GM23338 (cell line): ENCODE measurements at regions not wholly inside any gene's neighbourhood (a gene's known extent, or its start where the extent isn't known, plus 50 kb on each side); places are given as distances from the start of the nearest gene placed in this dataset.

Experiments used
- ATAC-seq: fragments of 200-7000 bp; cut with Tn5 transposase; 3 replicates; pipeline ENCODE4 v1.9.1; 2020
- DNase-seq: peaks from one replicate; pipeline ENCODE4 v3.0.0-alpha.2; 2015; ENCODE audit warnings: low spot score
- H2AFZ ChIP-seq: fragments of 200-600 bp; sonication (generic); 2 replicates; pipeline ENCODE4 v1.8.0; 2016; ENCODE audit warnings: antibody characterized with exemption, mild to moderate bottlenecking, moderate library complexity
- H3F3A ChIP-seq: fragments of 200-600 bp; sonication (generic); replicated peaks from 2 replicates; pipeline ENCODE4 v1.8.0; 2017; ENCODE audit warnings: antibody characterized with exemption, mixed run types, low read depth
- H3K27ac ChIP-seq: fragments of 200-600 bp; sonication (generic); 2 replicates; pipeline ENCODE4 v1.6.1; 2016; ENCODE audit warnings: low read depth
- H3K27me3 ChIP-seq: fragments of 200-600 bp; sonication (generic); 2 replicates; pipeline ENCODE4 v1.8.0; 2016; ENCODE audit warnings: mild to moderate bottlenecking, mixed run types, moderate library complexity; ENCODE audit not compliant: insufficient read depth
- H3K36me3 ChIP-seq: fragments of 200-600 bp; sonication (generic); 2 replicates; pipeline ENCODE4 v1.8.0; 2016; ENCODE audit warnings: mild to moderate bottlenecking; ENCODE audit not compliant: insufficient read depth
- H3K4me1 ChIP-seq: fragments of 200-600 bp; sonication (generic); 2 replicates; pipeline ENCODE4 v1.8.0; 2016; ENCODE audit warnings: mild to moderate bottlenecking, moderate library complexity; ENCODE audit not compliant: insufficient read depth
- H3K4me2 ChIP-seq: fragments of 200-600 bp; sonication (generic); 2 replicates; pipeline ENCODE4 v1.7.1; 2017; ENCODE audit warnings: mixed run types
- H3K4me3 ChIP-seq: fragments of 200-600 bp; sonication (generic); 2 replicates; pipeline ENCODE4 v1.6.1; 2016; ENCODE audit warnings: mixed run types
- H3K79me2 ChIP-seq: fragments of 200-600 bp; sonication (generic); replicated peaks from 2 replicates; pipeline ENCODE4 v1.8.0; 2017; ENCODE audit warnings: mild to moderate bottlenecking; ENCODE audit not compliant: insufficient read depth
- H3K9me2 ChIP-seq: fragments of 200-600 bp; sonication (generic); 2 replicates; pipeline ENCODE4 v1.8.0; 2017; ENCODE audit not compliant: insufficient read depth
- H4K20me1 ChIP-seq: fragments of 200-600 bp; sonication (generic); replicated peaks from 2 replicates; pipeline ENCODE4 v1.8.0; 2017; ENCODE audit warnings: mild to moderate bottlenecking; ENCODE audit not compliant: insufficient read depth
- H3K27ac Mint-ChIP-seq: 2 replicates; pipeline ENCODE4 v1.8.0; 2020; ENCODE audit warnings: inconsistent platforms, mild to moderate bottlenecking, moderate library complexity, mixed read lengths
- H3K27me3 Mint-ChIP-seq: 3 replicates; pipeline ENCODE4 v1.8.0; 2022; ENCODE audit warnings: low read depth, mild to moderate bottlenecking, moderate library complexity, mixed read lengths, inconsistent platforms; ENCODE audit not compliant: insufficient read depth, poor library complexity
- H3K36me3 Mint-ChIP-seq: 3 replicates; pipeline ENCODE4 v1.8.0; 2021; ENCODE audit warnings: low read depth, mild to moderate bottlenecking, inconsistent platforms, moderate library complexity, mixed read lengths
- H3K4me1 Mint-ChIP-seq: 3 replicates; pipeline ENCODE4 v1.8.0; 2020; ENCODE audit warnings: mild to moderate bottlenecking, inconsistent platforms, mixed read lengths
- H3K4me3 Mint-ChIP-seq: 3 replicates; pipeline ENCODE4 v1.8.0; 2021; ENCODE audit warnings: moderate library complexity, mild to moderate bottlenecking, inconsistent platforms, mixed read lengths
- H3K9me3 Mint-ChIP-seq: 3 replicates; pipeline ENCODE4 v1.8.0; 2020; ENCODE audit warnings: moderate library complexity, mild to moderate bottlenecking, inconsistent platforms, mixed read lengths
- EZH2phosphoT487 ChIP-seq: fragments of 200-600 bp; sonication (generic); IDR thresholded peaks from one replicate; pipeline ENCODE4 v1.8.1; 2018; ENCODE audit warnings: antibody characterized with exemption; ENCODE audit not compliant: unreplicated experiment
- JUNB ChIP-seq: IDR thresholded peaks from one replicate; pipeline ENCODE4 v1.6.1; 2016; ENCODE audit warnings: antibody characterized with exemption; ENCODE audit not compliant: unreplicated experiment
- NANOG ChIP-seq: IDR thresholded peaks from 2 replicates; pipeline ENCODE4 v1.6.1; 2016; ENCODE audit warnings: antibody characterized with exemption, borderline replicate concordance
- STAT1 ChIP-seq: IDR thresholded peaks from one replicate; pipeline ENCODE4 v1.6.1; 2016; ENCODE audit warnings: antibody characterized with exemption; ENCODE audit not compliant: unreplicated experiment
- ZNF331 ChIP-seq: fragments of 250-450 bp; sonication (Bioruptor Pico); IDR thresholded peaks from 2 replicates; pipeline ENCODE4 v1.5.0; 2020; ENCODE audit warnings: low read depth, mild to moderate bottlenecking, moderate library complexity
- ZNF462 ChIP-seq: fragments of 250-450 bp; sonication (Bioruptor Pico); IDR thresholded peaks from 2 replicates; pipeline ENCODE4 v1.5.0; 2020; ENCODE audit warnings: mild to moderate bottlenecking, moderate library complexity

DNA sequence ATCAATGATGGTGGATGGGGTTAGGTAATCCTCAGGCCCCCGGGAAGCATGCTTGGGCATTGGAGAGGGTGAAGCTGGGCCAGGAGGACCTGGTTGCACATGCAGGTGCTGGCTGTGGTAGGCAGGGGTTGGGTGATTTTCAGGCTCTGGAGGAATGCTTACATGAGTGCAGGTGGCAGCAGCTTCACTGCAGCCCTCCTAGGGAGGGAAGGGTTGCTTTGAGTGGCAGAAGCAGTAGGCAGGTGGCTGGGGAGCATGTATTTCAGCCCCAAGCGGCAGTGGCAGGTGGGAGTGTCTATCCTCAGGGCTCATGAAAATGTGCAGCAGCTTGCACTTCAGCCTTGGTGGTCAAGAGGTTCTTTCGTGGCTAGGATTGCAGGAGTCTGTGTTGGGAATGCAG, 230.0 kb upstream of the CTNNB1 start (continued):
- no peak for TF ChIP-seq ZNF462

- no peaks in the 10 kb centered on the region; the same call in 2 of the 3 replicates for H3K9me3 Mint-ChIP-seq
- DNase-seq (no peak), ATAC-seq (no peak)
- peaks cover 4% of the 10 kb centered on the region; the same call in 1 of the 3 replicates for H3K36me3 Mint-ChIP-seq
- no peak overlapping the region for H3K4me2 ChIP-seq
- H3K4me1 ChIP-seq: no peaks in the 10 kb centered on the region
- H3K27ac Mint-ChIP-seq: no peak overlapping the region
- H3K4me1 Mint-ChIP-seq: peaks cover 7% of the 10 kb centered on the region
- H3K27ac ChIP-seq: no peak overlapping the region
- no peaks in the 10 kb centered on the region for H3K79me2 ChIP-seq
- H3K27me3 ChIP-seq: no peaks in the 10 kb centered on the region
- H3K4me3 Mint-ChIP-seq: no peak overlapping the region
- H3K36me3 ChIP-seq: no peaks in the 10 kb centered on the region
- H3K27me3 Mint-ChIP-seq: no peaks in the 10 kb centered on the region
- no peak overlapping the region for H2AFZ ChIP-seq
- no peaks in the 10 kb centered on the region for H3F3A ChIP-seq
- H3K4me3 ChIP-seq: no peak overlapping the region
- H3K9me2 ChIP-seq: 0 out of 2 replicates have a peak, but pooled peaks cover 3% of the 10 kb centered on the region
- no peaks in the 10 kb centered on the region for H4K20me1 ChIP-seq
- TF ChIP-seq ZNF462 (no peak), ZNF331 (CRISPR knock-in tag) (no peak), EZH2phosphoT487 (no peak), JUNB (no peak), STAT1 (no peak), NANOG (no peak)
Observed at GRCh38 chr3:40969756-40970466, 229.4 kb upstream of the CTNNB1 start.
